ENCODE measurements at regions not wholly inside any gene's neighbourhood (a gene's known extent, or its start where the extent isn't known, plus 50 kb on each side); places are given as distances from the start of the nearest gene placed in this dataset.

DNA sequence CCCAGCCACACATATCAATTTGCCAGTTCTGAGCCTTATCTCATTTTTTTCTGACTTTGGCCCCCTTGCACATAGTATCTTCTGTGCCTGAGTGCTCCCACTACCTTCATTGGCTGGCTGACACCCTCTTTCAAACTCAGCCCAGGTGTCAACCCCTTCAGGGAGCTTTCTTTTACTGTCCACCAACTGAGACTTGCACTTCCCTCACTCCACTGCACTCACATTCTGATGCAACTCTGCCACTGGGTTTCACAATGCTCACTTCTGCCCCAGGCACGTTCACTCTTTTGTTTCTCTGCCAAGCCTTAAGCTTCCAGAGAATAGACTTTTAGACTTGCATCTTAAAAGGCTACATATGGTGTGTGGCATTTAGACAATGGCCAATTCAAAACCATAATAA is 101.5 kb upstream of the CBLB start:
- TF ChIP-seq EP300 (IDR thresholded peaks at IDR 0.05; ENCODE audit: low read depth), result no peak
- no peak for TF ChIP-seq CTCF (IDR thresholded peaks at IDR 0.05)
- no peak for TF ChIP-seq POLR2A (IDR thresholded peaks at IDR 0.05)

Data from transverse colon (tissue), 3 donors.